GM21526 (cell line): ENCODE measurements at regions not wholly inside any gene's neighbourhood (a gene's known extent, or its start where the extent isn't known, plus 50 kb on each side); places are given as distances from the start of the nearest gene placed in this dataset.
A peak's percentile ranks its signal among the peaks of the same experiment; 100 is the strongest.

Experiments
- ATAC-seq: cut with Tn5 transposase; IDR thresholded peaks from one replicate; pipeline ENCODE4 v1.9.1; 2021; ENCODE audit warnings: moderate library complexity; ENCODE audit not compliant: unreplicated experiment, low FRiP score

- ATAC-seq: no peak
Observed at GRCh38 chr15:70509731-70510143, 253.6 kb downstream of the UACA start.

- no peak for ATAC-seq
Observed at GRCh38 chr15:70509282-70509662, 254.1 kb downstream of the UACA start.

- no peak for ATAC-seq
Observed at GRCh38 chr15:70508561-70509281, 254.6 kb downstream of the UACA start.

GRCh38 chr15:70507772-70508371, 255.5 kb downstream of the UACA start:
- ATAC-seq: no peak

- no peak for ATAC-seq
Observed at GRCh38 chr15:70505936-70506912, 257.1 kb downstream of the UACA start.

- no peak for ATAC-seq
Observed at GRCh38 chr15:70505411-70505919, 257.9 kb downstream of the UACA start.

GRCh38 chr15:70504988-70505387, 258.4 kb downstream of the UACA start:
- ATAC-seq: no peak

GRCh38 chr15:70504299-70504951, 258.9 kb downstream of the UACA start:
- no peak for ATAC-seq

- no peak for ATAC-seq
Observed at GRCh38 chr15:70503798-70504298, 259.5 kb downstream of the UACA start.

GRCh38 chr15:70503073-70503745, 260.1 kb downstream of the UACA start:
- peak; percentile 39 for ATAC-seq

GRCh38 chr15:70502529-70502928, 260.8 kb downstream of the UACA start:
- no peak for ATAC-seq

GRCh38 chr15:70501849-70502248, 261.5 kb downstream of the UACA start:
- no peak for ATAC-seq

- no peak for ATAC-seq
Observed at GRCh38 chr15:70501121-70501727, 262.1 kb downstream of the UACA start.

- ATAC-seq: no peak
Observed at GRCh38 chr15:70499791-70500190, 263.6 kb downstream of the UACA start.

- ATAC-seq: no peak
Observed at GRCh38 chr15:70498096-70498626, 265.2 kb downstream of the UACA start.

GRCh38 chr15:70497661-70498060, 265.7 kb downstream of the UACA start:
- no peak for ATAC-seq

- no peak for ATAC-seq
Observed at GRCh38 chr15:70495991-70496599, 267.3 kb downstream of the UACA start.

- ATAC-seq: no peak
Observed at GRCh38 chr15:70494852-70495571, 268.3 kb downstream of the UACA start.
